ENCODE measurements at regions not wholly inside any gene's neighbourhood (a gene's known extent, or its start where the extent isn't known, plus 50 kb on each side); places are given as distances from the start of the nearest gene placed in this dataset.

GRCh38 chr5:90325093-90325492 is 84.5 kb downstream of the CETN3 start:
- TF ChIP-seq REST (IDR thresholded peaks at IDR 0.05; ENCODE audit: insufficient replicate concordance, low read depth) = no peak
- TF ChIP-seq CTCF (IDR thresholded peaks at IDR 0.05; ENCODE audit: insufficient read depth, low read length) = no peak
